ENCODE measurements at regions not wholly inside any gene's neighbourhood (a gene's known extent, or its start where the extent isn't known, plus 50 kb on each side); places are given as distances from the start of the nearest gene placed in this dataset.

- Histone ChIP-seq H3K9ac (ENCODE audit: low read length in 3 of 3) (no peak overlapping the region), H3K9me3 (ENCODE audit: control insufficient read depth in 2 of 3, insufficient read depth in 1 of 3, low read length in 3 of 3) (no peaks in the 10 kb centered on the region), H3K36me3 (ENCODE audit: control insufficient read depth in 2 of 3, insufficient read depth in 3 of 3, low read length in 3 of 3) (no peaks in the 10 kb centered on the region), H3K27ac (ENCODE audit: low read depth in 2 of 2, low read length in 2 of 2) (no peak overlapping the region), H3K4me1 (ENCODE audit: control insufficient read depth in 2 of 3, insufficient read depth in 2 of 3, low read depth in 1 of 3, low read length in 3 of 3) (peaks cover 0 to 3% (median 0%) of the 10 kb centered on the region in 3 donors), H3K4me3 (ENCODE audit: low read length in 3 of 3) (no peak overlapping the region), H3K27me3 (ENCODE audit: control insufficient read depth, insufficient read depth, low read length) (peaks cover 50% of the 10 kb centered on the region)
- FAIRE-seq (no peak), DNase-seq (peak in 4 of 5 donors; percentile 79 to 84 (median 84))
- TF ChIP-seq CTCF (IDR thresholded peaks at IDR 0.05; ENCODE audit: borderline replicate concordance, extremely low read depth, insufficient read depth): peak; percentile 40
- intact Hi-C loops (cut with DNase I): no loop called here
Observed at GRCh38 chr15:89416339-89417183, 79.8 kb downstream of the RHCG start.

- Histone ChIP-seq H3K36me3 (ENCODE audit: control insufficient read depth in 2 of 3, insufficient read depth in 3 of 3, low read length in 3 of 3) (no peaks in the 10 kb centered on the region), H3K4me3 (ENCODE audit: low read length in 3 of 3) (no peak overlapping the region), H3K4me1 (ENCODE audit: control insufficient read depth in 2 of 3, insufficient read depth in 2 of 3, low read depth in 1 of 3, low read length in 3 of 3) (peaks cover 0 to 3% (median 0%) of the 10 kb centered on the region in 3 donors), H3K27me3 (ENCODE audit: control insufficient read depth, insufficient read depth, low read length) (peaks cover 65% of the 10 kb centered on the region), H3K9ac (ENCODE audit: low read length in 3 of 3) (no peak overlapping the region), H3K27ac (ENCODE audit: low read depth in 2 of 2, low read length in 2 of 2) (no peak overlapping the region), H3K9me3 (ENCODE audit: control insufficient read depth in 2 of 3, insufficient read depth in 1 of 3, low read length in 3 of 3) (no peaks in the 10 kb centered on the region)
- intact Hi-C loops (cut with DNase I): no loop called here
- no peak for TF ChIP-seq CTCF (IDR thresholded peaks at IDR 0.05; ENCODE audit: borderline replicate concordance, extremely low read depth, insufficient read depth)
- DNase-seq (no peak), FAIRE-seq (no peak)
Observed at GRCh38 chr15:89414571-89414970, 79.9 kb upstream of the POLG start.

GRCh38 chr15:89413877-89414276 lies 79.3 kb upstream of the POLG start:
- FAIRE-seq (no peak), DNase-seq (no peak)
- H3K9ac ChIP-seq (ENCODE audit: low read length in 3 of 3): no peak overlapping the region
- H3K27ac ChIP-seq (ENCODE audit: low read depth in 2 of 2, low read length in 2 of 2): no peak overlapping the region
- peaks cover 71% of the 10 kb centered on the region for H3K27me3 ChIP-seq (ENCODE audit: control insufficient read depth, insufficient read depth, low read length)
- H3K36me3 ChIP-seq (ENCODE audit: control insufficient read depth in 2 of 3, insufficient read depth in 3 of 3, low read length in 3 of 3): no peaks in the 10 kb centered on the region
- peaks cover 0 to 3% (median 0%) of the 10 kb centered on the region in 3 donors for H3K4me1 ChIP-seq (ENCODE audit: control insufficient read depth in 2 of 3, insufficient read depth in 2 of 3, low read depth in 1 of 3, low read length in 3 of 3)
- intact Hi-C loops (cut with DNase I): no loop called here
- no peak for TF ChIP-seq CTCF (IDR thresholded peaks at IDR 0.05; ENCODE audit: borderline replicate concordance, extremely low read depth, insufficient read depth)
- H3K9me3 ChIP-seq (ENCODE audit: control insufficient read depth in 2 of 3, insufficient read depth in 1 of 3, low read length in 3 of 3): no peaks in the 10 kb centered on the region
- H3K4me3 ChIP-seq (ENCODE audit: low read length in 3 of 3): no peak overlapping the region
